ENCODE measurements at regions not wholly inside any gene's neighbourhood (a gene's known extent, or its start where the extent isn't known, plus 50 kb on each side); places are given as distances from the start of the nearest gene placed in this dataset.

DNA sequence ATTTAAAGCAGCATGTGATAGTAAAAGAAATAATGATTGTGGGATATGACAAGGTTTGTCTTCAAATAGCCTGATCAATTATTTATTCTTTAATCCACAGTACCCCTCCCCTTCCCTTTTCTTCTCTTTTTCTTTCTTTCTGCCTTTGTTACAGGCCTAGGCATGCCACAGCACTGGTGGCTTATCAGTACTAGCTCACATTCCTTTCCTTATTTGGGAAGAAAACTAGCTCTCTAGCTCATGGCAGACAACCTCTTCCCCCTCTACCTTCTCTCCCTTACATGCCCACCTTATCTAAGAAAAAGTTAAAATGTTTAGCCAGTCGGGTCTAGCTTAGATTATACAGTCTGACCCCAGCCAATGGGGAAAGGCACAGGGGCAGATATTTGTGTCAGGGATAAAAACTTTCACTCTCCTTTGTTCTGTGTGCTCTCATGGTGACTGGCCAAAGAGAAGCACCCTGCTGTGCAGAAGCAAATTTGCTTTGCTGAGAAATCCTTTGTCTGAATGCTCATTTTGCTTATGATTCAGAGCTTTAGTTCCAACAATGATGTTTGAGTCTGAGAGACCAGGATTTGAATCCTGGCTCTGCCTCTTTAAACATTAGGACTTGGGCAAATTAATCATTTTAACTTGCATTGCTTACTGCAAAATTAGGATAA is 75.8 kb upstream of the CDH12 start:
- H3K27me3 ChIP-seq (replicated peaks in 1 of 4; ENCODE audit: control extremely low read depth in 1 of 4, control insufficient read depth in 3 of 4, insufficient read depth in 4 of 4, low read length in 3 of 4), result no peaks in the 10 kb centered on the region
- no peak overlapping the region for H3K4me2 ChIP-seq (replicated peaks; ENCODE audit: low read depth, low read length, poor library complexity, severe bottlenecking)
- Mint-ChIP-seq H3K27ac (no peak overlapping the region), H3K4me3 (no peak overlapping the region), H3K27me3 (no peaks in the 10 kb centered on the region), H3K4me1 (no peaks in the 10 kb centered on the region), H3K9me3 (ENCODE audit: insufficient read depth) (peaks cover 1% of the 10 kb centered on the region)
- ChIA-PET POLR2A (no interaction called here), CTCF (no interaction called here)
- no peak overlapping the region for H2AFZ ChIP-seq (ENCODE audit: insufficient read depth, low read depth, low read length, poor library complexity, severe bottlenecking)
- ATAC-seq (ENCODE audit: low read depth) (no peak), DNase-seq (no peak)
- no CpG with 5 or more reads among the region's 1 CpG for WGBS (ENCODE audit: insufficient coverage)
- intact Hi-C loops (cut with micrococcal nuclease), result no loop called here
- no peaks in the 10 kb centered on the region for H3K79me2 ChIP-seq (ENCODE audit: control insufficient read depth, insufficient read depth, low read length)
- no peak for TF ChIP-seq EZH2 (IDR thresholded peaks at IDR 0.05; ENCODE audit: borderline replicate concordance, insufficient read depth, low read depth, low read length, poor library complexity, severe bottlenecking)
- H3K9me3 ChIP-seq (ENCODE audit: control extremely low read depth in 1 of 3, control insufficient read depth in 2 of 3, insufficient read depth in 1 of 3, low read length in 2 of 3), result no peaks in the 10 kb centered on the region
- H3K4me1 ChIP-seq (ENCODE audit: control insufficient read depth in 2 of 2, insufficient read depth in 2 of 2, low read length in 2 of 2), result no peaks in the 10 kb centered on the region
- no peak overlapping the region for H3K4me3 ChIP-seq (ENCODE audit: control extremely low read depth in 1 of 5, extremely low read depth in 1 of 5, insufficient read depth in 1 of 5, low read depth in 2 of 5, low read length in 4 of 5)
- no peaks in the 10 kb centered on the region for H4K20me1 ChIP-seq (ENCODE audit: control insufficient read depth, insufficient read depth, low read length, poor library complexity, severe bottlenecking)
- no peak overlapping the region for H3K9ac ChIP-seq (ENCODE audit: low read length)
- H3K27ac ChIP-seq (ENCODE audit: low read length in 2 of 2), result no peak overlapping the region
- H3K36me3 ChIP-seq (replicated peaks in 1 of 2; ENCODE audit: control extremely low read depth in 1 of 2, control insufficient read depth in 1 of 2, extremely low read depth in 1 of 2, insufficient read depth in 2 of 2, low read length in 1 of 2), result no peaks in the 10 kb centered on the region

DNA sequence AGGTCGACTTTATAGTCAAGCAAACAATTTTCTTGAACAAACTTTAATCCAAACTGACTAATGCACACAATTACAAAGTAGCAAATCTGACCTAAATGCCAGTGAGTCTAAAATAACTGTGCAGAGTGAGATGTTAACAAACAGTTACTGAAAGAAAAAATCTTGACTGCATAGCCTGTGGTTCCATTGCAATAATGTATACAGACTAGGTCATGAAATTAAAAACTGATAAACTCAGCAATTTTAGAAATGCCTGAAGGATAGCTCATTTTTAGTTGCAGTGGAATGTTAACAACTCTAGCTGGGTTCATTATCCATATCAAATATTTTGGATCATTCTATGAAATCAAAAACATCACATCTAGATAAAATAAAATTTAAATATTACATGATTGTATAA is 73.4 kb upstream of the CDH12 start:
- Histone ChIP-seq H2AFZ (ENCODE audit: insufficient read depth, low read depth, low read length, poor library complexity, severe bottlenecking) (no peak overlapping the region), H3K9ac (ENCODE audit: low read length) (no peak overlapping the region), H3K36me3 (replicated peaks in 1 of 2; ENCODE audit: control extremely low read depth in 1 of 2, control insufficient read depth in 1 of 2, extremely low read depth in 1 of 2, insufficient read depth in 2 of 2, low read length in 1 of 2) (no peaks in the 10 kb centered on the region), H3K79me2 (ENCODE audit: control insufficient read depth, insufficient read depth, low read length) (no peaks in the 10 kb centered on the region), H3K9me3 (ENCODE audit: control extremely low read depth in 1 of 3, control insufficient read depth in 2 of 3, insufficient read depth in 1 of 3, low read length in 2 of 3) (no peaks in the 10 kb centered on the region), H3K4me1 (ENCODE audit: control insufficient read depth in 2 of 2, insufficient read depth in 2 of 2, low read length in 2 of 2) (no peaks in the 10 kb centered on the region), H3K4me3 (ENCODE audit: control extremely low read depth in 1 of 5, extremely low read depth in 1 of 5, insufficient read depth in 1 of 5, low read depth in 2 of 5, low read length in 4 of 5) (no peak overlapping the region), H3K4me2 (replicated peaks; ENCODE audit: low read depth, low read length, poor library complexity, severe bottlenecking) (no peak overlapping the region), H4K20me1 (ENCODE audit: control insufficient read depth, insufficient read depth, low read length, poor library complexity, severe bottlenecking) (no peaks in the 10 kb centered on the region), H3K27ac (ENCODE audit: low read length in 2 of 2) (no peak overlapping the region), H3K27me3 (replicated peaks in 1 of 4; ENCODE audit: control extremely low read depth in 1 of 4, control insufficient read depth in 3 of 4, insufficient read depth in 4 of 4, low read length in 3 of 4) (no peaks in the 10 kb centered on the region)
- ChIA-PET POLR2A (no interaction called here), CTCF (no interaction called here)
- WGBS (ENCODE audit: insufficient coverage), result no CpG with 5 or more reads among the region's 1 CpG
- no peak overlapping the region for H3K27ac Mint-ChIP-seq
- no peak for TF ChIP-seq EZH2 (IDR thresholded peaks at IDR 0.05; ENCODE audit: borderline replicate concordance, insufficient read depth, low read depth, low read length, poor library complexity, severe bottlenecking)
- TF ChIP-seq, protein P1, sequence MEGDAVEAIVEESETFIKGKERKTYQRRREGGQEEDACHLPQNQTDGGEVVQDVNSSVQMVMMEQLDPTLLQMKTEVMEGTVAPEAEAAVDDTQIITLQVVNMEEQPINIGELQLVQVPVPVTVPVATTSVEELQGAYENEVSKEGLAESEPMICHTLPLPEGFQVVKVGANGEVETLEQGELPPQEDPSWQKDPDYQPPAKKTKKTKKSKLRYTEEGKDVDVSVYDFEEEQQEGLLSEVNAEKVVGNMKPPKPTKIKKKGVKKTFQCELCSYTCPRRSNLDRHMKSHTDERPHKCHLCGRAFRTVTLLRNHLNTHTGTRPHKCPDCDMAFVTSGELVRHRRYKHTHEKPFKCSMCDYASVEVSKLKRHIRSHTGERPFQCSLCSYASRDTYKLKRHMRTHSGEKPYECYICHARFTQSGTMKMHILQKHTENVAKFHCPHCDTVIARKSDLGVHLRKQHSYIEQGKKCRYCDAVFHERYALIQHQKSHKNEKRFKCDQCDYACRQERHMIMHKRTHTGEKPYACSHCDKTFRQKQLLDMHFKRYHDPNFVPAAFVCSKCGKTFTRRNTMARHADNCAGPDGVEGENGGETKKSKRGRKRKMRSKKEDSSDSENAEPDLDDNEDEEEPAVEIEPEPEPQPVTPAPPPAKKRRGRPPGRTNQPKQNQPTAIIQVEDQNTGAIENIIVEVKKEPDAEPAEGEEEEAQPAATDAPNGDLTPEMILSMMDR (IDR thresholded peaks at IDR 0.05), result no peak
- H3K9me3 Mint-ChIP-seq (ENCODE audit: insufficient read depth), result no peaks in the 10 kb centered on the region
- intact Hi-C loops (cut with micrococcal nuclease), result no loop called here
- no peaks in the 10 kb centered on the region for H3K4me1 Mint-ChIP-seq
- no peaks in the 10 kb centered on the region for H3K27me3 Mint-ChIP-seq
- ATAC-seq (ENCODE audit: low read depth), result no peak
- H3K4me3 Mint-ChIP-seq, result no peak overlapping the region
- DNase-seq, result no peak
